COR-L47 (cell line): ENCODE measurements at regions not wholly inside any gene's neighbourhood (a gene's known extent, or its start where the extent isn't known, plus 50 kb on each side); places are given as distances from the start of the nearest gene placed in this dataset.
"Not testable (repeated sequence)": the region's sequence is repeated elsewhere in the genome, so short reads cannot be mapped to it uniquely, and the experiment has no call there.

ENCODE experiments used
- DNase-seq: peaks from one replicate; lab custom pipeline; 2025; lab: John Stamatoyannopoulos, UW

- no peak for DNase-seq
Observed at GRCh38 chr9:81814401-81814793, 113.8 kb upstream of the SPATA31D4 start.

GRCh38 chr9:81814794-81815464, 113.3 kb upstream of the SPATA31D4 start:
- peak; percentile 11 for DNase-seq

GRCh38 chr9:81815781-81816180, 112.4 kb upstream of the SPATA31D4 start:
- no peak for DNase-seq

GRCh38 chr9:81819155-81819554, 109.1 kb upstream of the SPATA31D4 start:
- DNase-seq, result no peak

- peak; percentile 33 for DNase-seq
Observed at GRCh38 chr9:81819859-81820546, 108.2 kb upstream of the SPATA31D4 start.

GRCh38 chr9:81822301-81822865, 105.8 kb upstream of the SPATA31D4 start:
- DNase-seq, result no peak

- DNase-seq, result peak; percentile 33
Observed at GRCh38 chr9:81822967-81823366, 105.3 kb upstream of the SPATA31D4 start.

GRCh38 chr9:81823672-81824554, 104.3 kb upstream of the SPATA31D4 start:
- DNase-seq, result no peak

GRCh38 chr9:81824802-81825730, 103.2 kb upstream of the SPATA31D4 start:
- DNase-seq, result no peak

GRCh38 chr9:81825846-81826516, 102.2 kb upstream of the SPATA31D4 start:
- no peak for DNase-seq

- peak; percentile 52 for DNase-seq
Observed at GRCh38 chr9:81826517-81826906, 101.7 kb upstream of the SPATA31D4 start.

GRCh38 chr9:81827616-81828296, 100.5 kb upstream of the SPATA31D4 start:
- DNase-seq, result no peak

GRCh38 chr9:81829195-81829882, 98.9 kb upstream of the SPATA31D4 start:
- no peak for DNase-seq

- not testable (repeated sequence) for DNase-seq
Observed at GRCh38 chr9:81830431-81830830, 97.8 kb upstream of the SPATA31D4 start.

GRCh38 chr9:81832571-81833285, 95.5 kb upstream of the SPATA31D4 start:
- DNase-seq, result no peak

- no peak for DNase-seq
Observed at GRCh38 chr9:81833563-81834345, 94.5 kb upstream of the SPATA31D4 start.

GRCh38 chr9:81841333-81841732, 86.9 kb upstream of the SPATA31D4 start:
- no peak for DNase-seq

- DNase-seq, result no peak
Observed at GRCh38 chr9:81844131-81844567, 84.1 kb upstream of the SPATA31D4 start.
